Right renal cortex interstitium (tissue), 3 donors: ENCODE measurements at regions not wholly inside any gene's neighbourhood (a gene's known extent, or its start where the extent isn't known, plus 50 kb on each side); places are given as distances from the start of the nearest gene placed in this dataset.
"Not testable (repeated sequence)": the region's sequence is repeated elsewhere in the genome, so short reads cannot be mapped to it uniquely, and the experiment has no call there.

Experiments used
- DNase-seq, 3 donors: peaks; one replicate each; pipeline ENCODE4 v3.0.0-alpha.2; 2013; ENCODE audit warnings: low read depth in 3 of 3, low spot score in 2 of 3

GRCh38 chr9:78383130-78383529 lies 86.2 kb downstream of the PSAT1 start:
- no peak for DNase-seq

GRCh38 chr9:78386348-78386747 lies 89.4 kb downstream of the PSAT1 start:
- DNase-seq: no peak

GRCh38 chr9:78386773-78387172 lies 89.8 kb downstream of the PSAT1 start:
- DNase-seq: no peak

GRCh38 chr9:78393340-78393739 lies 96.4 kb downstream of the PSAT1 start:
- DNase-seq: no peak

- DNase-seq: no peak
These were observed 97.0 kb downstream of the PSAT1 start for GRCh38 chr9:78393932-78394331.

- no peak for DNase-seq
These were observed 99.2 kb downstream of the PSAT1 start for GRCh38 chr9:78396087-78396486.

- no peak for DNase-seq
These were observed 100.1 kb downstream of the PSAT1 start for GRCh38 chr9:78397045-78397444.

- DNase-seq: no peak
These were observed 100.5 kb downstream of the PSAT1 start for GRCh38 chr9:78397454-78397853.

GRCh38 chr9:78399153-78399552 lies 102.2 kb downstream of the PSAT1 start:
- DNase-seq: no peak

- DNase-seq: no peak
These were observed 103.6 kb downstream of the PSAT1 start for GRCh38 chr9:78400496-78400895.

GRCh38 chr9:78405461-78405860 lies 108.5 kb downstream of the PSAT1 start:
- no peak for DNase-seq

GRCh38 chr9:78406146-78406545 lies 109.2 kb downstream of the PSAT1 start:
- no peak for DNase-seq

- no peak for DNase-seq
These were observed 110.0 kb downstream of the PSAT1 start for GRCh38 chr9:78406933-78407332.

GRCh38 chr9:78407636-78408312 lies 110.8 kb downstream of the PSAT1 start:
- no peak for DNase-seq

GRCh38 chr9:78408388-78408787 lies 111.5 kb downstream of the PSAT1 start:
- no peak for DNase-seq

- DNase-seq: not testable (repeated sequence)
These were observed 113.1 kb downstream of the PSAT1 start for GRCh38 chr9:78409928-78410510.

- DNase-seq: no peak
These were observed 125.4 kb downstream of the PSAT1 start for GRCh38 chr9:78422309-78422708.

GRCh38 chr9:78424299-78424698 lies 127.4 kb downstream of the PSAT1 start:
- DNase-seq: no peak

- no peak for DNase-seq
These were observed 131.7 kb downstream of the PSAT1 start for GRCh38 chr9:78428640-78429039.

- DNase-seq: no peak
These were observed 133.5 kb downstream of the PSAT1 start for GRCh38 chr9:78430387-78430786.

GRCh38 chr9:78431039-78431438 lies 134.1 kb downstream of the PSAT1 start:
- not testable (repeated sequence) for DNase-seq

- no peak for DNase-seq
These were observed 139.9 kb downstream of the PSAT1 start for GRCh38 chr9:78436873-78437272.

- DNase-seq: no peak
These were observed 140.4 kb downstream of the PSAT1 start for GRCh38 chr9:78437296-78437695.
